ENCODE measurements at regions not wholly inside any gene's neighbourhood (a gene's known extent, or its start where the extent isn't known, plus 50 kb on each side); places are given as distances from the start of the nearest gene placed in this dataset.

- H3K79me2 ChIP-seq (ENCODE audit: insufficient read depth, low read length) = no peaks in the 10 kb centered on the region
- Mint-ChIP-seq H3K36me3 (ENCODE audit: low read depth, unreplicated experiment) (no peaks in the 10 kb centered on the region), H3K4me3 (ENCODE audit: unreplicated experiment) (no peak overlapping the region), H3K4me1 (ENCODE audit: low read depth, unreplicated experiment) (no peaks in the 10 kb centered on the region), H3K27ac (ENCODE audit: unreplicated experiment) (no peak overlapping the region), H3K9me3 (ENCODE audit: unreplicated experiment) (peaks cover 36% of the 10 kb centered on the region), H3K27me3 (ENCODE audit: low read depth, unreplicated experiment) (no peaks in the 10 kb centered on the region)
- no peak overlapping the region for H3K9ac ChIP-seq (ENCODE audit: low read length)
- H3K27ac ChIP-seq (ENCODE audit: low read depth, low read length) = no peak overlapping the region
- no peaks in the 10 kb centered on the region for H3K27me3 ChIP-seq (ENCODE audit: insufficient read depth, low read length)
- TF ChIP-seq, protein P1, sequence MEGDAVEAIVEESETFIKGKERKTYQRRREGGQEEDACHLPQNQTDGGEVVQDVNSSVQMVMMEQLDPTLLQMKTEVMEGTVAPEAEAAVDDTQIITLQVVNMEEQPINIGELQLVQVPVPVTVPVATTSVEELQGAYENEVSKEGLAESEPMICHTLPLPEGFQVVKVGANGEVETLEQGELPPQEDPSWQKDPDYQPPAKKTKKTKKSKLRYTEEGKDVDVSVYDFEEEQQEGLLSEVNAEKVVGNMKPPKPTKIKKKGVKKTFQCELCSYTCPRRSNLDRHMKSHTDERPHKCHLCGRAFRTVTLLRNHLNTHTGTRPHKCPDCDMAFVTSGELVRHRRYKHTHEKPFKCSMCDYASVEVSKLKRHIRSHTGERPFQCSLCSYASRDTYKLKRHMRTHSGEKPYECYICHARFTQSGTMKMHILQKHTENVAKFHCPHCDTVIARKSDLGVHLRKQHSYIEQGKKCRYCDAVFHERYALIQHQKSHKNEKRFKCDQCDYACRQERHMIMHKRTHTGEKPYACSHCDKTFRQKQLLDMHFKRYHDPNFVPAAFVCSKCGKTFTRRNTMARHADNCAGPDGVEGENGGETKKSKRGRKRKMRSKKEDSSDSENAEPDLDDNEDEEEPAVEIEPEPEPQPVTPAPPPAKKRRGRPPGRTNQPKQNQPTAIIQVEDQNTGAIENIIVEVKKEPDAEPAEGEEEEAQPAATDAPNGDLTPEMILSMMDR (IDR thresholded peaks at IDR 0.05; ENCODE audit: insufficient read depth, low read depth, low read length) = no peak
- TF ChIP-seq EZH2 (IDR thresholded peaks at IDR 0.05; ENCODE audit: insufficient read depth, low read length) = no peak
- FAIRE-seq (no peak), DNase-seq (ENCODE audit: low read depth) (no peak)
- H4K20me1 ChIP-seq (ENCODE audit: insufficient read depth, low read length) = no peaks in the 10 kb centered on the region
- no peak overlapping the region for H3K4me3 ChIP-seq (ENCODE audit: insufficient read depth, low read depth, low read length)
- H3K4me1 ChIP-seq (ENCODE audit: insufficient read depth, low read length) = no peaks in the 10 kb centered on the region
- no peaks in the 10 kb centered on the region for H3K36me3 ChIP-seq (ENCODE audit: insufficient read depth, low read length)
- no peak overlapping the region for H2AFZ ChIP-seq (ENCODE audit: low read depth, low read length)
- H3K9me3 ChIP-seq (ENCODE audit: insufficient read depth, low read depth, low read length) = peaks cover 24% of the 10 kb centered on the region
- no peak overlapping the region for H3K4me2 ChIP-seq (ENCODE audit: low read length)
These were observed 1686.8 kb downstream of the TP53TG3F start for GRCh38 chr16:35146031-35146710.

GRCh38 chr16:35146723-35147458, 1687.5 kb downstream of the TP53TG3F start:
- DNase-seq (ENCODE audit: low read depth) = no peak
- Histone ChIP-seq H3K27me3 (ENCODE audit: insufficient read depth, low read length) (no peaks in the 10 kb centered on the region), H3K9ac (ENCODE audit: low read length) (no peak overlapping the region), H3K4me2 (ENCODE audit: low read length) (no peak overlapping the region), H3K9me3 (ENCODE audit: insufficient read depth, low read depth, low read length) (peaks cover 29% of the 10 kb centered on the region), H4K20me1 (ENCODE audit: insufficient read depth, low read length) (no peaks in the 10 kb centered on the region), H3K36me3 (ENCODE audit: insufficient read depth, low read length) (no peaks in the 10 kb centered on the region), H3K79me2 (ENCODE audit: insufficient read depth, low read length) (no peaks in the 10 kb centered on the region), H2AFZ (ENCODE audit: low read depth, low read length) (no peak overlapping the region), H3K4me3 (ENCODE audit: insufficient read depth, low read depth, low read length) (no peak overlapping the region), H3K27ac (ENCODE audit: low read depth, low read length) (no peak overlapping the region), H3K4me1 (ENCODE audit: insufficient read depth, low read length) (no peaks in the 10 kb centered on the region)
- Mint-ChIP-seq H3K27me3 (ENCODE audit: low read depth, unreplicated experiment) (no peaks in the 10 kb centered on the region), H3K4me1 (ENCODE audit: low read depth, unreplicated experiment) (no peaks in the 10 kb centered on the region), H3K36me3 (ENCODE audit: low read depth, unreplicated experiment) (no peaks in the 10 kb centered on the region), H3K27ac (ENCODE audit: unreplicated experiment) (no peak overlapping the region), H3K9me3 (ENCODE audit: unreplicated experiment) (peaks cover 32% of the 10 kb centered on the region), H3K4me3 (ENCODE audit: unreplicated experiment) (no peak overlapping the region)
- TF ChIP-seq, protein P1 (IDR thresholded peaks at IDR 0.05; ENCODE audit: insufficient read depth, low read depth, low read length) = no peak
- TF ChIP-seq EZH2 (IDR thresholded peaks at IDR 0.05; ENCODE audit: insufficient read depth, low read length) = no peak
- no peak for FAIRE-seq

All from astrocyte (in vitro differentiated cells and primary cell).